ENCODE measurements at regions not wholly inside any gene's neighbourhood (a gene's known extent, or its start where the extent isn't known, plus 50 kb on each side); places are given as distances from the start of the nearest gene placed in this dataset.

DNA sequence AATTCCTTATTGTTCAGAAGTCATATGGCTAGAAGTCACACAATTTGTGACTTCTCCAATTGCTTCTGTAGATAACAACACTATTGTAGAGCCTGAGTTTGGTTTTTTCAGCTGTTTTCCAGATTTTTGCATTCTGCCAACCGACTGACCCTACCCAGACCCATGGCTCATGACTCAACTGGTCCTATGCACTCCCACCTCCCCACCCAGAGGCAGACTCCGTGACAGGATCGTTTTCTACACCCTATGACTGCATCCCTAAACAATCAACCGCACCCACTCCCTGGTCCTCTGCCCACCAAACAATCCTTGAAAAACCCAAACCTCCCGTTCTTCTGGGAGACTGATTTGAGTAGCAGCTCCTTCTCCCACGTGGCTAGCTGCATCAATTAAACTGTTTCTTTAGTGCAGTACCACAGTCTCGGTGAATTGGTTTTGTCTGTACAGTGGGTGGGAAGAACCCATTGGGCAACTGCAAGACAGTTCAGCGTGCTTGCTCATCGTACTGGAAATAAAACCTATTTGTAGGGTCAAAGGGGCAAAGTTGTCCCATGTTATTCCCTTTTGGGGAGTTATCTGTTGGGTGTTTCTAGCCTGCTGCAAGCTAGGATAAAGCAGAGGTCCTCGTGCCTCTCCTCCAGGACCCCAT is 150.3 kb upstream of the FAM20C start:
- no peak for TF ChIP-seq POLR2A (IDR thresholded peaks at IDR 0.05)
- TF ChIP-seq, protein P1, sequence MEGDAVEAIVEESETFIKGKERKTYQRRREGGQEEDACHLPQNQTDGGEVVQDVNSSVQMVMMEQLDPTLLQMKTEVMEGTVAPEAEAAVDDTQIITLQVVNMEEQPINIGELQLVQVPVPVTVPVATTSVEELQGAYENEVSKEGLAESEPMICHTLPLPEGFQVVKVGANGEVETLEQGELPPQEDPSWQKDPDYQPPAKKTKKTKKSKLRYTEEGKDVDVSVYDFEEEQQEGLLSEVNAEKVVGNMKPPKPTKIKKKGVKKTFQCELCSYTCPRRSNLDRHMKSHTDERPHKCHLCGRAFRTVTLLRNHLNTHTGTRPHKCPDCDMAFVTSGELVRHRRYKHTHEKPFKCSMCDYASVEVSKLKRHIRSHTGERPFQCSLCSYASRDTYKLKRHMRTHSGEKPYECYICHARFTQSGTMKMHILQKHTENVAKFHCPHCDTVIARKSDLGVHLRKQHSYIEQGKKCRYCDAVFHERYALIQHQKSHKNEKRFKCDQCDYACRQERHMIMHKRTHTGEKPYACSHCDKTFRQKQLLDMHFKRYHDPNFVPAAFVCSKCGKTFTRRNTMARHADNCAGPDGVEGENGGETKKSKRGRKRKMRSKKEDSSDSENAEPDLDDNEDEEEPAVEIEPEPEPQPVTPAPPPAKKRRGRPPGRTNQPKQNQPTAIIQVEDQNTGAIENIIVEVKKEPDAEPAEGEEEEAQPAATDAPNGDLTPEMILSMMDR (IDR thresholded peaks at IDR 0.05), result no peak
